Activated CD4-positive, alpha-beta T cell treated with anti-CD3 and anti-CD28 coated beads, Interleukin-10, Interleukin-2, amounts not matched to agents 100 ng/mL and 50 ng/mL, durations not matched to agents 16 hours and 8 hours (primary cell): ENCODE measurements at regions not wholly inside any gene's neighbourhood (a gene's known extent, or its start where the extent isn't known, plus 50 kb on each side); places are given as distances from the start of the nearest gene placed in this dataset.

ENCODE experiments used
- DNase-seq: peaks from one replicate; pipeline ENCODE4 v3.0.0-alpha.2; 2020

GRCh38 chr3:156760333-156760732 lies 65.8 kb upstream of the LEKR1 start:
- DNase-seq, result peak; percentile 10

GRCh38 chr3:156761007-156761406 lies 65.1 kb upstream of the LEKR1 start:
- DNase-seq, result no peak

DNA sequence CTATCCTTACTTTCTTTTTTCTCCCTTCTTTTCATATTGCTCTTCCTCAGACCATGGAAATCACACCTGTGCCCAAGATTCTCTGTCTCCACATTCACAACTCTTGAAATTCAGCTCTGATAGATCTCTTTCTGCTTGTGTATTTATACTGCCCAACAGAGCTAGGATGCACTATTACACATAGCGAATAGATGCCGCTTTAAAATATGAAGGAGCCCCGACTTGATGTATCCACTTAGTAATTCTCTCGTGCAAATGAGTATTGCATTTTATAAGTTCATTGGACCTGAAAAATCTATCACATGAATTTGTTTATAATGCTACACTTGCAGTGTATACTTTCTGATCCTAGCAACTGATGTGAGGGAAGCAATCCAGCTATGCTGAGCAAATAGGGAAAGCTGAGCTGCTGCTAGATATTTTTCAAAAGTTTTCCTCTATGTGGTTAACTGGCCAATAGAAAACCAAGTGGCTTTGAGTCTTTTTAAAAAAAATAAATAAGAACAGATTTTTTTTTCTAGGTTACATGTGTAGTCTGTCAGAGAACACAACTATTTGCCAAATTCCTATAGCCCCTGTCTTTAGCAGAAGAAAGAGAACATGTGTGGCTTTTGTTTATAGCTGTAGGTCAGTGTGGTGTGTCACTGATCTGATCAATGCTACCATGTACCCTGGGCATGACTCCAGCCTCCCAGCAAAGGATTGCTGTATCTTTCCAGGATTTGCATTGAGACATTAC lies 64.3 kb upstream of the LEKR1 start:
- DNase-seq, result no peak

DNA sequence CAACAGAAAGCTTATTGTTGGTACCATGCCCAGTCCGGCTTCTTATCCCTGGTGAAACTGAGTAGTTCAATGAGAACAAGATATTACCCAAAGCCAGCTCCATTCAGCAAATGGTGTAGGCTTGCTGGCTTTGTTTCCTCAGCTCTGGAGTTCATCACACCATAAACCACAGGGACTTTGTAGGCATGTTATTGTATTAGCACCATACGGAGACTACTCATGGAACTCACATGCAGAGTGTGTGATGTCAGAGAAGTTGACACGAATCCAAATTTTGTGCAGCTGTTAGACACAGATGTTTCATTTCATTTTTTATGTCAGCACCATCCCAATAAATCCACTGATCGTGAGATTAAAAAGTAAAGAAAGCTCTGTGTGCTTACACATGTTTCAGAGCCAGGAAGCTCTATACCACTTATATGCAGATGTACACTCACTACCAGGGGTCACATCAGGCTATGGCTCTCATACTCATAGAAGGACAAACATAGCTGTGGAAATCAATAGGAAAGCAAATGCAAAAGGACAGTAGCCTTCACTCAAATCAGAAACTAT lies 63.4 kb upstream of the LEKR1 start:
- DNase-seq, result no peak

- no peak for DNase-seq
Observed at GRCh38 chr3:156763386-156763785, 62.8 kb upstream of the LEKR1 start.

DNA sequence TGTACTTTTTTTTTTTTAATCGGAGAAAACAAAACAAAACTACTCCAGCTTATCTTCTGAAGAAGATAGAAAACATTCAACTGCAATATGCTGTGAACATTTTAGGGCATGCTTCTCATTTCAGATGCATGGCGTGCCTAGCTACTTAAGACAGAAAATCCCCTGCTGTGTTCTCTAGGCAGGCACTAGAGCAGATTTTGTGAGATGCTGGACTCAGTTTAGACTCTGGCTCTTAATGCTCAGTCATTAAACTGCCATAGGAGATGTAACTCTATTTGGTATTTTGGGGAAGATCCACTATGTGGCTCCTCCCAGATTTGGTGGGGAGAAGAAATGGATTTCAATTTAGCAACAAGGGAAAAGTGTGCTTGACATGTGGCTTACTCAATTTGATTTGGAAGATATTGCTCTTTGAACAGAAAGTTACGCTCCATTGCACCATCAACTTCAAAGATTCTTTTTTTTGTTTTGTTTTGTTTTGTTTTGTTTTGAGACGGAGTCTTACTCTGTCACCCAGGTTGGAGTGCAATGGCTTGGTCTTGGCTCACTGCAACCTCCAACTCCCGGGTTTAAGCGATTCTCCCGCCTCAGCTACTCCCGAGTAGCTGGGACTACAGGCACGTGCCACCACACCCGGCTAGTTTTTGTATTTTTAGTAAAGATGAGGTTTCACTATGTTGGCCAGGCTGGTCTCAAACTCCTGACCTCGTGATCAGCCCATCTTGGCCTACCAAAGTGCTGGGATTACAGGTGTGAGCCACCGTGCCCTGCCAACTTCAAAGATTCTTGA lies 62.0 kb upstream of the LEKR1 start:
- no peak for DNase-seq

- DNase-seq, result no peak
Observed at GRCh38 chr3:156764751-156765150, 61.4 kb upstream of the LEKR1 start.

DNA sequence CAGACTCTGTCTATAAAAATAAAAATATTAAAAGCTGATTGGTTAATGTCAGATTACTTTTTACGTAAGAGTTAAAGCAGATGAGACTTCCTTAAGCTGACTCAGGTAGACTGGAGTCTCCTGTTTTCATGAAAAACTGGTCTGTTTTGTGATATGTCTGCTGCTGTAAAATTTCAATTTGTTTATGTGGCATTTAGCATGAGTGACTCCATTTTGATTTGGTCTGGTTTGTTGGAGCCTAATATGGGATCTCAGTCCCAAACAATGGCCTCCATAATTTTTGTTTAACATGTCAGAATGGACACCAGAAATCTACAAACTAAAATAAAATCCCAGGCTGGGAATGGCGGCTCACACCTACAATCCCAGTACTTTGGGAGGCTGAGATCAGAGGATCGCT lies 57.8 kb upstream of the LEKR1 start:
- DNase-seq, result no peak

- DNase-seq, result peak; percentile 43
Observed at GRCh38 chr3:156769721-156770654, 56.2 kb upstream of the LEKR1 start.

GRCh38 chr3:156770699-156771414 lies 55.3 kb upstream of the LEKR1 start:
- DNase-seq, result peak; percentile 11

DNA sequence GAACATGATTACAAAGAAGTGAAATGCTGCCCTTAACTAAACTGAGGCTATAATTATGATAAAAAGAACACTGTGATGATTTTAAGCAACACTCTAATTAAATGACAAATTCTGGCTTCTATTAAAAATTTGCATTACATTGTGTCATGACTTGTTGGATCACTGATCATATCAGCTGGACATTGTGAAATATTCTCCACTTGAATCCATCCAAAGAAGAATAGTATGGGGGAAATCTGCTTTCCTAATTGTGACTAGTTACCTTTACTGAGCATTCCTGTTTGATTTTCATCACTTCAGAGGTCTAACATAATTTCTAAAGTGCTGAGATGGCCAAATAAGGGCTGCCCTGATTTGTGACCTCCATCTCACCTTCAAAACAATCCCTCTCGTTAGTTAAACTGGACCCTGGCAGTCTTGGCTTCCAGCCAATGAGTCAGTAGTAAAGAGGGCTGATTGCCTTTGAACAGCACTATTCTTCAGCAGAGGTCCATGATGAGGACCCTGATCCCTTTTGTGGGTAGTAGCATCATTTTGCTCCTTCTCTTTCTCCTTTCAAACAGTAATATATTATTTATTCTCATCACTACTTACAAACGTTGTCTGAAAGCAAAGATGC lies 53.5 kb upstream of the LEKR1 start:
- no peak for DNase-seq

DNA sequence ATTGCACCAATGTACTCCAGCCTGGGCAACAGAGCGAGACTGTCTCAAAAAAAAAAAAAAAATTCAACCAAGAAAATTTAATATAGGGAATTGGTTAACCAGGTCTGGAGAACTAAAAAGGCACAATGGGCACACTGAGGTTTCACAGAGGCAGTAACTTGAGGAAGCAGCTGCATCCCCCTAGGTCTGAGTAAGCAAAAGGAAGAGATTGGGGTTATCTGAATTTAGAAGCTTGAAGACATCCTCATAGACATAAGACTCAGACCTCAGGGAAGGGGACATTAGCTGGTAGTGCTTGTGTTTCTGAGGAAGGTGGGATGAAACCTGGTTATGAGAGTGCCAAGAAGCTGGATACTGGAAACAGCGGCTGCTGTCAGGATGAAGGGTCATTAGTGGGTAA lies 50.1 kb upstream of the LEKR1 start:
- no peak for DNase-seq
